HCEC 1CT (cell line): ENCODE measurements at regions not wholly inside any gene's neighbourhood (a gene's known extent, or its start where the extent isn't known, plus 50 kb on each side); places are given as distances from the start of the nearest gene placed in this dataset.

Source experiments
- DNase-seq: peaks from one replicate; pipeline ENCODE4 v3.0.0-alpha.2; 2017

- peak; percentile 64 for DNase-seq
These were observed 104.2 kb downstream of the DUSP10 start for GRCh38 chr1:221637641-221638041.

GRCh38 chr1:221638595-221638994, 103.3 kb downstream of the DUSP10 start:
- no peak for DNase-seq

- DNase-seq, result no peak
These were observed 100.1 kb downstream of the DUSP10 start for GRCh38 chr1:221641811-221642210.

- DNase-seq, result no peak
These were observed 98.3 kb downstream of the DUSP10 start for GRCh38 chr1:221643404-221644144.

GRCh38 chr1:221644145-221644448, 97.8 kb downstream of the DUSP10 start:
- no peak for DNase-seq

- DNase-seq, result no peak
These were observed 97.1 kb downstream of the DUSP10 start for GRCh38 chr1:221644663-221645258.

- peak; percentile 18 for DNase-seq
These were observed 93.7 kb downstream of the DUSP10 start for GRCh38 chr1:221648201-221648600.
